Osteoblast (primary cell): ENCODE measurements at regions not wholly inside any gene's neighbourhood (a gene's known extent, or its start where the extent isn't known, plus 50 kb on each side); places are given as distances from the start of the nearest gene placed in this dataset.
"Not testable (repeated sequence)": the region's sequence is repeated elsewhere in the genome, so short reads cannot be mapped to it uniquely, and the experiment has no call there.

ENCODE experiments used
- DNase-seq: peaks from one replicate; pipeline ENCODE4 v3.0.0; 2011; ENCODE audit warnings: low spot score, mixed read lengths; ENCODE audit not compliant: insufficient read length; ENCODE audit errors: missing footprints
- H2AFZ ChIP-seq: 2 replicates; pipeline ENCODE4 v1.6.0; 2011; ENCODE audit warnings: mild to moderate bottlenecking, low read length
- H3K27ac ChIP-seq: 2 replicates; pipeline ENCODE4 v1.5.1; 2011; ENCODE audit warnings: mild to moderate bottlenecking, low read depth, low read length, moderate library complexity
- H3K27me3 ChIP-seq: 2 replicates; pipeline ENCODE4 v1.6.0; 2012; ENCODE audit warnings: mild to moderate bottlenecking, control low read depth, inconsistent platforms, low read length, moderate library complexity; ENCODE audit not compliant: insufficient read depth
- H3K36me3 ChIP-seq: 2 replicates; pipeline ENCODE4 v1.5.1; 2011; ENCODE audit warnings: mild to moderate bottlenecking, low read length, control low read depth, moderate library complexity; ENCODE audit not compliant: insufficient read depth
- H3K4me1 ChIP-seq: 2 replicates; pipeline ENCODE4 v1.5.1; 2011; ENCODE audit warnings: mild to moderate bottlenecking, low read length, control low read depth, moderate library complexity; ENCODE audit not compliant: insufficient read depth
- H3K4me2 ChIP-seq: 2 replicates; pipeline ENCODE4 v1.6.0; 2011; ENCODE audit warnings: mild to moderate bottlenecking, low read length; ENCODE audit not compliant: insufficient read depth
- H3K4me3 ChIP-seq: fragments of 200-600 bp; sonication (generic); 3 replicates; pipeline ENCODE4 v1.5.1; 2012; ENCODE audit warnings: mild to moderate bottlenecking, low read length, inconsistent platforms; ENCODE audit not compliant: insufficient read depth
- H3K79me2 ChIP-seq: 2 replicates; pipeline ENCODE4 v1.6.0; 2012; ENCODE audit warnings: mild to moderate bottlenecking, low read length, control low read depth, inconsistent platforms; ENCODE audit not compliant: insufficient read depth
- H3K9me3 ChIP-seq: 2 replicates; pipeline ENCODE4 v1.5.1; 2011; ENCODE audit warnings: low read depth, low read length, control low read depth
- H4K20me1 ChIP-seq: 2 replicates; pipeline ENCODE4 v1.6.0; 2012; ENCODE audit warnings: mild to moderate bottlenecking, low read length, control low read depth; ENCODE audit not compliant: insufficient read depth
- TF ChIP-seq, protein P1 (sequence below): IDR thresholded peaks from 2 replicates; pipeline ENCODE4 v1.5.1; 2011; ENCODE audit warnings: mild to moderate bottlenecking, low read depth, low read length, moderate library complexity; ENCODE audit errors: extremely low read depth

DNA sequence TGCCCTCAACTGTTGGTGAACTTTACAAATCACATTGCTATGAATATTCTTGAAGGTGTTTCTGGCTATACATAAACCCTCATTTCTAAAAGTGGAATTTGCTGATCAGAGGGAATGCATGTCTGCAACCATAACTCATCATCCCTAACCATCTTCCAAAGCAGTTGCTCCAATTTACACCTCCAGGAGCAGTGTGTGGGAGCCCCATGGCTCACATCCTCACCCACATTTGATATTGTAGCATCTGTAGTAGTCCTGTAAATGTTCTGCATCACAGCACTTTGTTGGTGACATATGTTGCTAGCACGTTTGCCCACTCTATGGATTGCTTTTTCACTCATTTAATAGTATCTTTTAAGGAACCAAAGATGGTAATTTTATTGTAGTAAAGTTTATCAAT is 183.8 kb upstream of the SMLR1 start:
- no peak overlapping the region for H3K27ac ChIP-seq
- H3K79me2 ChIP-seq, result no peaks in the 10 kb centered on the region
- H3K4me1 ChIP-seq, result peaks cover 10% of the 10 kb centered on the region
- H3K4me3 ChIP-seq, result no peak overlapping the region
- no peaks in the 10 kb centered on the region for H3K27me3 ChIP-seq
- H4K20me1 ChIP-seq, result no peaks in the 10 kb centered on the region
- no peak for DNase-seq
- no peaks in the 10 kb centered on the region for H3K36me3 ChIP-seq
- TF ChIP-seq, protein P1, sequence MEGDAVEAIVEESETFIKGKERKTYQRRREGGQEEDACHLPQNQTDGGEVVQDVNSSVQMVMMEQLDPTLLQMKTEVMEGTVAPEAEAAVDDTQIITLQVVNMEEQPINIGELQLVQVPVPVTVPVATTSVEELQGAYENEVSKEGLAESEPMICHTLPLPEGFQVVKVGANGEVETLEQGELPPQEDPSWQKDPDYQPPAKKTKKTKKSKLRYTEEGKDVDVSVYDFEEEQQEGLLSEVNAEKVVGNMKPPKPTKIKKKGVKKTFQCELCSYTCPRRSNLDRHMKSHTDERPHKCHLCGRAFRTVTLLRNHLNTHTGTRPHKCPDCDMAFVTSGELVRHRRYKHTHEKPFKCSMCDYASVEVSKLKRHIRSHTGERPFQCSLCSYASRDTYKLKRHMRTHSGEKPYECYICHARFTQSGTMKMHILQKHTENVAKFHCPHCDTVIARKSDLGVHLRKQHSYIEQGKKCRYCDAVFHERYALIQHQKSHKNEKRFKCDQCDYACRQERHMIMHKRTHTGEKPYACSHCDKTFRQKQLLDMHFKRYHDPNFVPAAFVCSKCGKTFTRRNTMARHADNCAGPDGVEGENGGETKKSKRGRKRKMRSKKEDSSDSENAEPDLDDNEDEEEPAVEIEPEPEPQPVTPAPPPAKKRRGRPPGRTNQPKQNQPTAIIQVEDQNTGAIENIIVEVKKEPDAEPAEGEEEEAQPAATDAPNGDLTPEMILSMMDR, result no peak
- no peak overlapping the region for H3K4me2 ChIP-seq
- peaks cover 7% of the 10 kb centered on the region for H3K9me3 ChIP-seq
- no peak overlapping the region for H2AFZ ChIP-seq

DNA sequence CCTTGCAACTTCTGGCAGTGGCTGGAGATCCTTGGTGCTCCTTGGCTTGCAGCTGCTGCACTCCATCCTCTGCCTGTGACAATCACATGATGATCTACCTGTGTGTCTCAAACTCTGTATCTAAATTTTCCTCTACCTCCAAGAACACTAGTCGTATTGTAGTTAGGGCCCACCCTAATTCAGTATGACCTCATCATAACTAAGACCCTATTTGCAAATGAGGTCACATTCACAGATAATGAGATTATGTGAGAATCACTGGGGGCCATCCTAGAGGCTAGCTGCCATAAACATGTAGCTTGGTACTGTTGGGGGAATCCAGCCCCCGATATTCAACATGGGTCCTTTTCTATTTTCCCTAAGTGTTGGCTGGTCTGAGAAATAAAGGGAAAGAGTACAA is 183.0 kb upstream of the SMLR1 start:
- Histone ChIP-seq H3K27me3 (no peaks in the 10 kb centered on the region), H3K79me2 (no peaks in the 10 kb centered on the region), H3K9me3 (peaks cover 7% of the 10 kb centered on the region), H3K36me3 (no peaks in the 10 kb centered on the region), H3K4me3 (no peak overlapping the region), H3K4me1 (peaks cover 10% of the 10 kb centered on the region), H4K20me1 (no peaks in the 10 kb centered on the region), H3K27ac (no peak overlapping the region), H2AFZ (no peak overlapping the region), H3K4me2 (no peak overlapping the region)
- DNase-seq, result no peak
- TF ChIP-seq, protein P1, result no peak

DNA sequence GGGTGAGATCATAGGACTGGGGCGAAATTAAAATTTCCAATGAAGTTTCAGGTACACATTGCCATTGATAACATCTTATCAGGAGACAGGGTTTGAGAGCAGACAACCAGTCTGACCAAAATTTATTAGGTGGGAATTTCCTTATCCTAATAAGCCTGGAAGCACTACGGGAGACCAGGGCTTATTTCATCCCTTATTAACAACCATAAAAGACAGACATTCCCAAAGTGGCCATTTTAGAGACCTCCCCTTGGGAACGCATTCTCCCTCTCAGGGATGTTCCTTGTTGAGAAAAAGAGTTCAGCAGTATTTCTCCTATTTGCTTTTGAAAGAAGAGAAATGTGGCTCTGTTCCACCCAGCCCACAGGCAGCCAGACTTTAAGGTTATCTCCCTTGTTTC is 182.4 kb upstream of the SMLR1 start:
- not testable (repeated sequence) for H3K4me2 ChIP-seq, DNase-seq, H3K27me3 ChIP-seq, H3K36me3 ChIP-seq, H4K20me1 ChIP-seq, H3K27ac ChIP-seq, H3K9me3 ChIP-seq, H3K4me3 ChIP-seq, H2AFZ ChIP-seq, H3K79me2 ChIP-seq, H3K4me1 ChIP-seq

DNA sequence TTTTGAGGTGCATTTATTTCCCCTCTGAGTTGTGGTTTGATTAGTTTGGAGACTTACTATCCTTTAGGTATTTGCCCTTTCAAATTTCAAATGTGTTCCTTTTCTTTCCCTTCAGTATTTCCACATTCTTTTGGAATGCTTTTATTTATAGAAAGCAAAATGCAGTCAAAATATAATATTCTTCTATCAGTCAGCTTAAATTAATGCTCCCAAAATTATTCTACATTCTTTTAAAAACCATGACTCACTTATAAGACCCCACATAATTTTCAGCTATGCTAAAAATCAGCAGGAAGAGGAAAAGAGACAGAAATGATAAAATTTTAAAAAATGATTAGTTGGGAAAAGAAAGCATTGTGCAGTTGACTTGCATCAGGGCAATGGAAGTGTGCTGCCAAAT is 180.0 kb upstream of the SMLR1 start:
- H3K4me3 ChIP-seq, result no peak overlapping the region
- H3K79me2 ChIP-seq, result no peaks in the 10 kb centered on the region
- H4K20me1 ChIP-seq, result no peaks in the 10 kb centered on the region
- peaks cover 7% of the 10 kb centered on the region for H3K9me3 ChIP-seq
- H3K36me3 ChIP-seq, result no peaks in the 10 kb centered on the region
- TF ChIP-seq, protein P1, result no peak
- no peak for DNase-seq
- no peak overlapping the region for H2AFZ ChIP-seq
- no peaks in the 10 kb centered on the region for H3K27me3 ChIP-seq
- no peak overlapping the region for H3K27ac ChIP-seq
- peaks cover 10% of the 10 kb centered on the region for H3K4me1 ChIP-seq
- no peak overlapping the region for H3K4me2 ChIP-seq

DNA sequence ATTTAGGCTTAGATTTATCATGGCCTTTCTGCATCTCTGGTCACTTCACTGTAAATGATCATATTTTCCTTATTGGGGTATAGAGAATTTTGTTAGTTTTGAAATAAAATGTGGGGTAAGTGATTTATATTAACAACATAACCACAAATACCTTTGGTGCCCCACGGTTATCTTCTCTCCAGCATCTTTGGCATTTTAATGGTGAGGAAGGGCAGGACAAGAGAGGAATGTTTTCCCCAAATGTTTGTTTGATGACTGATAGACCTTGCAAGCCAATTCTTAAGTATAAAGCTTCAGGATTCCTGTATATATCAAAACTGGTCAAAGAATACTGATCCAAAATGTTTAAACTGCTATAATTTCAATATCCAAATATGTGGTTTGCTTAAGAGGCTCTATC is 171.6 kb upstream of the SMLR1 start:
- Histone ChIP-seq H3K9me3 (no peaks in the 10 kb centered on the region), H3K4me2 (no peak overlapping the region), H4K20me1 (no peaks in the 10 kb centered on the region), H2AFZ (no peak overlapping the region), H3K79me2 (no peaks in the 10 kb centered on the region), H3K27me3 (no peaks in the 10 kb centered on the region), H3K36me3 (no peaks in the 10 kb centered on the region), H3K4me1 (peaks cover 7% of the 10 kb centered on the region), H3K27ac (no peak overlapping the region), H3K4me3 (no peak overlapping the region)
- no peak for DNase-seq
- TF ChIP-seq, protein P1, result no peak
